HCT116 (cell line): ENCODE measurements at regions not wholly inside any gene's neighbourhood (a gene's known extent, or its start where the extent isn't known, plus 50 kb on each side); places are given as distances from the start of the nearest gene placed in this dataset.

Experiments
- CTCF ChIP-seq, 3 experiments: fragments of 200-600 bp in 1 of 3; sonication (generic) in 1 of 3; IDR thresholded peaks in 2 of 3; conservative IDR thresholded peaks in 1 of 3; 2 replicates each; pipeline ENCODE4 v1.5.1; 2012 to 2017; ENCODE audit warnings: low read depth in 2 of 3, low read length in 2 of 3, antibody characterized with exemption in 1 of 3, borderline replicate concordance in 1 of 3, control low read depth in 1 of 3, mild to moderate bottlenecking in 1 of 3, mixed read lengths in 1 of 3, mixed run types in 1 of 3, moderate library complexity in 1 of 3; ENCODE audit not compliant: insufficient read depth in 1 of 3
- EZH2 ChIP-seq: fragments of 200-600 bp; sonication (generic); IDR thresholded peaks from 2 replicates; pipeline ENCODE4 v1.6.1; 2017; ENCODE audit warnings: antibody characterized with exemption, mixed run types
- TF ChIP-seq, protein P1 (sequence below): IDR thresholded peaks from 2 replicates; pipeline ENCODE4 v1.6.1; 2012; ENCODE audit warnings: low read depth

GRCh38 chr14:97218274-97218673 is 421.1 kb downstream of the VRK1 start:
- TF ChIP-seq CTCF (IDR thresholded peaks at IDR 0.05 in 2 of 3, conservative IDR thresholded peaks at IDR 0.05 in 1 of 3; ENCODE audit: borderline replicate concordance in 1 of 3, insufficient read depth in 1 of 3, low read depth in 2 of 3, low read length in 2 of 3) (no peak), EZH2 (no peak)
- TF ChIP-seq, protein P1, sequence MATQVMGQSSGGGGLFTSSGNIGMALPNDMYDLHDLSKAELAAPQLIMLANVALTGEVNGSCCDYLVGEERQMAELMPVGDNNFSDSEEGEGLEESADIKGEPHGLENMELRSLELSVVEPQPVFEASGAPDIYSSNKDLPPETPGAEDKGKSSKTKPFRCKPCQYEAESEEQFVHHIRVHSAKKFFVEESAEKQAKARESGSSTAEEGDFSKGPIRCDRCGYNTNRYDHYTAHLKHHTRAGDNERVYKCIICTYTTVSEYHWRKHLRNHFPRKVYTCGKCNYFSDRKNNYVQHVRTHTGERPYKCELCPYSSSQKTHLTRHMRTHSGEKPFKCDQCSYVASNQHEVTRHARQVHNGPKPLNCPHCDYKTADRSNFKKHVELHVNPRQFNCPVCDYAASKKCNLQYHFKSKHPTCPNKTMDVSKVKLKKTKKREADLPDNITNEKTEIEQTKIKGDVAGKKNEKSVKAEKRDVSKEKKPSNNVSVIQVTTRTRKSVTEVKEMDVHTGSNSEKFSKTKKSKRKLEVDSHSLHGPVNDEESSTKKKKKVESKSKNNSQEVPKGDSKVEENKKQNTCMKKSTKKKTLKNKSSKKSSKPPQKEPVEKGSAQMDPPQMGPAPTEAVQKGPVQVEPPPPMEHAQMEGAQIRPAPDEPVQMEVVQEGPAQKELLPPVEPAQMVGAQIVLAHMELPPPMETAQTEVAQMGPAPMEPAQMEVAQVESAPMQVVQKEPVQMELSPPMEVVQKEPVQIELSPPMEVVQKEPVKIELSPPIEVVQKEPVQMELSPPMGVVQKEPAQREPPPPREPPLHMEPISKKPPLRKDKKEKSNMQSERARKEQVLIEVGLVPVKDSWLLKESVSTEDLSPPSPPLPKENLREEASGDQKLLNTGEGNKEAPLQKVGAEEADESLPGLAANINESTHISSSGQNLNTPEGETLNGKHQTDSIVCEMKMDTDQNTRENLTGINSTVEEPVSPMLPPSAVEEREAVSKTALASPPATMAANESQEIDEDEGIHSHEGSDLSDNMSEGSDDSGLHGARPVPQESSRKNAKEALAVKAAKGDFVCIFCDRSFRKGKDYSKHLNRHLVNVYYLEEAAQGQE: no peak
